ENCODE measurements at regions not wholly inside any gene's neighbourhood (a gene's known extent, or its start where the extent isn't known, plus 50 kb on each side); places are given as distances from the start of the nearest gene placed in this dataset.
A peak's percentile ranks its signal among the peaks of the same experiment; 100 is the strongest.

GRCh38 chr2:126515471-126515870 lies 140.5 kb upstream of the GYPC start:
- no peak overlapping the region for H3K4me3 ChIP-seq (ENCODE audit: low read depth, low read length)
- TF ChIP-seq, protein P1, sequence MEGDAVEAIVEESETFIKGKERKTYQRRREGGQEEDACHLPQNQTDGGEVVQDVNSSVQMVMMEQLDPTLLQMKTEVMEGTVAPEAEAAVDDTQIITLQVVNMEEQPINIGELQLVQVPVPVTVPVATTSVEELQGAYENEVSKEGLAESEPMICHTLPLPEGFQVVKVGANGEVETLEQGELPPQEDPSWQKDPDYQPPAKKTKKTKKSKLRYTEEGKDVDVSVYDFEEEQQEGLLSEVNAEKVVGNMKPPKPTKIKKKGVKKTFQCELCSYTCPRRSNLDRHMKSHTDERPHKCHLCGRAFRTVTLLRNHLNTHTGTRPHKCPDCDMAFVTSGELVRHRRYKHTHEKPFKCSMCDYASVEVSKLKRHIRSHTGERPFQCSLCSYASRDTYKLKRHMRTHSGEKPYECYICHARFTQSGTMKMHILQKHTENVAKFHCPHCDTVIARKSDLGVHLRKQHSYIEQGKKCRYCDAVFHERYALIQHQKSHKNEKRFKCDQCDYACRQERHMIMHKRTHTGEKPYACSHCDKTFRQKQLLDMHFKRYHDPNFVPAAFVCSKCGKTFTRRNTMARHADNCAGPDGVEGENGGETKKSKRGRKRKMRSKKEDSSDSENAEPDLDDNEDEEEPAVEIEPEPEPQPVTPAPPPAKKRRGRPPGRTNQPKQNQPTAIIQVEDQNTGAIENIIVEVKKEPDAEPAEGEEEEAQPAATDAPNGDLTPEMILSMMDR (IDR thresholded peaks at IDR 0.05; ENCODE audit: low read depth, low read length), result no peak

GRCh38 chr2:126518196-126518595 lies 137.8 kb upstream of the GYPC start:
- no peak overlapping the region for H3K27ac ChIP-seq
- no peak overlapping the region for H3K4me3 ChIP-seq (ENCODE audit: low read depth, low read length)
- DNase-seq, result no peak
- TF ChIP-seq, protein P1 (IDR thresholded peaks at IDR 0.05; ENCODE audit: low read depth, low read length), result no peak
- H3K36me3 ChIP-seq, result no peaks in the 10 kb centered on the region
- no peaks in the 10 kb centered on the region for H3K9me3 ChIP-seq (ENCODE audit: severe bottlenecking)
- peaks cover 10% of the 10 kb centered on the region for H3K27me3 ChIP-seq (ENCODE audit: insufficient read depth, low read depth, severe bottlenecking)

More at GRCh38 chr2:126515471-126515870, 140.5 kb upstream of the GYPC start:
- no peak overlapping the region for H3K27ac ChIP-seq
- H3K9me3 ChIP-seq (ENCODE audit: severe bottlenecking), result no peaks in the 10 kb centered on the region
- H3K36me3 ChIP-seq, result no peaks in the 10 kb centered on the region
- peaks cover 19% of the 10 kb centered on the region for H3K27me3 ChIP-seq (ENCODE audit: insufficient read depth, low read depth, severe bottlenecking)
- DNase-seq, result no peak

- H3K4me3 ChIP-seq (ENCODE audit: low read depth, low read length), result no peak overlapping the region
- H3K9me3 ChIP-seq (ENCODE audit: severe bottlenecking), result no peaks in the 10 kb centered on the region
- TF ChIP-seq, protein P1 (IDR thresholded peaks at IDR 0.05; ENCODE audit: low read depth, low read length), result peak; percentile 83
- H3K27ac ChIP-seq, result no peak overlapping the region
- H3K27me3 ChIP-seq (ENCODE audit: insufficient read depth, low read depth, severe bottlenecking), result peaks cover 30% of the 10 kb centered on the region
- DNase-seq, result peak; percentile 68
- no peaks in the 10 kb centered on the region for H3K36me3 ChIP-seq
Measured at GRCh38 chr2:126527836-126528490, 128.0 kb upstream of the GYPC start.

- H3K9me3 ChIP-seq (ENCODE audit: severe bottlenecking), result no peaks in the 10 kb centered on the region
- TF ChIP-seq, protein P1 (IDR thresholded peaks at IDR 0.05; ENCODE audit: low read depth, low read length), result no peak
- no peak overlapping the region for H3K4me3 ChIP-seq (ENCODE audit: low read depth, low read length)
- no peak for DNase-seq
- no peak overlapping the region for H3K27ac ChIP-seq
- no peaks in the 10 kb centered on the region for H3K36me3 ChIP-seq
- H3K27me3 ChIP-seq (ENCODE audit: insufficient read depth, low read depth, severe bottlenecking), result peaks cover 41% of the 10 kb centered on the region
Measured at GRCh38 chr2:126531029-126531428, 124.9 kb upstream of the GYPC start.

GRCh38 chr2:126534478-126534877 lies 121.5 kb upstream of the GYPC start:
- Histone ChIP-seq H3K27me3 (ENCODE audit: insufficient read depth, low read depth, severe bottlenecking) (peaks cover 43% of the 10 kb centered on the region), H3K9me3 (ENCODE audit: severe bottlenecking) (no peaks in the 10 kb centered on the region), H3K4me3 (ENCODE audit: low read depth, low read length) (no peak overlapping the region), H3K27ac (no peak overlapping the region), H3K36me3 (no peaks in the 10 kb centered on the region)
- TF ChIP-seq, protein P1 (IDR thresholded peaks at IDR 0.05; ENCODE audit: low read depth, low read length), result no peak
- no peak for DNase-seq

DNA sequence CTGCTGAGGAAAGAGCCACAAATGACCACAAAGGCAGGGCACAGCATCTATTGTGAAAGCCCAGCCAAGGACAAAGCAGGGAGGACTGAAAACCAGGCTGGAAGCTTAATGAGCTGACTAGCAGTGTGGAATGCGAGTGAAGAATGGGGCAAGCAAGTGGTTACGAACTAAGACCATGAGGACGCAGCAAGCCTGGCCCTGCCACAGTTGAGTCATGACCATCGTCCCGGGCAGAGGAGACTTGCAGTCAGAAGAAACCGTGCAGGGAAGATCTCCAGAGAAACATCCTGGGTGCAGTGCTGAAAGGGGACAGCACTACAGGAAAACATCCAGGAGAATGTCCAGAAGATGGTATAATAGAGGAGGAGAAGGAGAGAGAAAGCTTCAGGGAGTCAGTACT lies 120.5 kb upstream of the GYPC start:
- TF ChIP-seq, protein P1 (IDR thresholded peaks at IDR 0.05; ENCODE audit: low read depth, low read length), result no peak
- no peak for DNase-seq
- H3K27me3 ChIP-seq (ENCODE audit: insufficient read depth, low read depth, severe bottlenecking), result peaks cover 34% of the 10 kb centered on the region
- no peak overlapping the region for H3K27ac ChIP-seq
- H3K36me3 ChIP-seq, result no peaks in the 10 kb centered on the region
- no peaks in the 10 kb centered on the region for H3K9me3 ChIP-seq (ENCODE audit: severe bottlenecking)
- H3K4me3 ChIP-seq (ENCODE audit: low read depth, low read length), result no peak overlapping the region
